CD4-positive, CD25-positive, alpha-beta regulatory T cell (primary cell): ENCODE measurements at regions not wholly inside any gene's neighbourhood (a gene's known extent, or its start where the extent isn't known, plus 50 kb on each side); places are given as distances from the start of the nearest gene placed in this dataset.
"Not testable (repeated sequence)": the region's sequence is repeated elsewhere in the genome, so short reads cannot be mapped to it uniquely, and the experiment has no call there.

Experiments
- ATAC-seq, 2 donors: fragments of 150-1000 bp; cut with Tn5 transposase; one replicate each; pipeline ENCODE4 v1.10.0; 2021; ENCODE audit warnings: low read depth in 2 of 2, moderate number of reproducible peaks in 2 of 2, moderate library complexity in 1 of 2
- DNase-seq, 3 donors: peaks; one replicate each; pipeline versions ENCODE4 v3.0.0 to v3.0.0-alpha.2; 2012 to 2022; ENCODE audit warnings: mixed read lengths in 1 of 3
- H3K27ac ChIP-seq: one replicate; pipeline ENCODE4 v1.7.0; 2013; ENCODE audit warnings: mild to moderate bottlenecking, low read length; ENCODE audit not compliant: insufficient read depth, poor library complexity, severe bottlenecking
- H3K27me3 ChIP-seq: one replicate; pipeline ENCODE4 v1.7.0; 2013; ENCODE audit warnings: low read length; ENCODE audit not compliant: control insufficient read depth, insufficient read depth
- H3K36me3 ChIP-seq: one replicate; pipeline ENCODE4 v1.7.0; 2013; ENCODE audit warnings: mild to moderate bottlenecking, low read length, moderate library complexity; ENCODE audit not compliant: control insufficient read depth, insufficient read depth
- H3K4me1 ChIP-seq: 2 replicates; pipeline ENCODE4 v1.7.0; 2013; ENCODE audit warnings: mild to moderate bottlenecking, low read length; ENCODE audit not compliant: insufficient read depth, control insufficient read depth, poor library complexity, severe bottlenecking
- H3K4me3 ChIP-seq: one replicate; pipeline ENCODE4 v1.7.0; 2013; ENCODE audit warnings: low read depth, mild to moderate bottlenecking, low read length, moderate library complexity
- H3K9me3 ChIP-seq, 2 experiments: 1 replicate in 1 of 2; 2 replicates in 1 of 2; pipeline ENCODE4 v1.7.0; 2013; ENCODE audit warnings: low read length in 2 of 2, mild to moderate bottlenecking in 1 of 2, moderate library complexity in 1 of 2; ENCODE audit not compliant: control insufficient read depth in 2 of 2
- H3K27ac Mint-ChIP-seq, 3 donors: one replicate each; pipeline ENCODE4 v1.8.0; 2020 to 2022; ENCODE audit warnings: mild to moderate bottlenecking in 3 of 3, mixed read lengths in 3 of 3, moderate library complexity in 2 of 3
- H3K27me3 Mint-ChIP-seq: one replicate; pipeline ENCODE4 v1.8.0; 2022; ENCODE audit warnings: mild to moderate bottlenecking, mixed read lengths
- H3K36me3 Mint-ChIP-seq: one replicate; pipeline ENCODE4 v1.8.0; 2020; ENCODE audit warnings: mixed read lengths
- H3K4me1 Mint-ChIP-seq, 4 donors: one replicate each; pipeline ENCODE4 v1.8.0; 2020 to 2022; ENCODE audit warnings: mixed read lengths in 4 of 4, mild to moderate bottlenecking in 1 of 4
- H3K4me3 Mint-ChIP-seq, 4 donors: one replicate each; pipeline ENCODE4 v1.8.0; 2020 to 2022; ENCODE audit warnings: mild to moderate bottlenecking in 4 of 4, mixed read lengths in 4 of 4, moderate library complexity in 3 of 4
- H3K9me3 Mint-ChIP-seq, 7 donors: one replicate each; pipeline ENCODE4 v1.8.0; 2020 to 2022; ENCODE audit warnings: mixed read lengths in 7 of 7, mild to moderate bottlenecking in 3 of 7, moderate library complexity in 2 of 7

- H3K4me1 ChIP-seq = no peaks in the 10 kb centered on the region
- no peak for DNase-seq
- Mint-ChIP-seq H3K9me3 (peaks cover 0 to 25% (median 4%) of the 10 kb centered on the region in 7 donors), H3K4me3 (no peak overlapping the region), H3K27me3 (no peaks in the 10 kb centered on the region), H3K36me3 (no peaks in the 10 kb centered on the region), H3K27ac (no peak overlapping the region), H3K4me1 (no peaks in the 10 kb centered on the region)
- no peak for ATAC-seq
- H3K9me3 ChIP-seq = peaks cover 0 to 2% of the 10 kb centered on the region in 2 experiments
- no peak overlapping the region for H3K27ac ChIP-seq
- H3K36me3 ChIP-seq = no peaks in the 10 kb centered on the region
- no peak overlapping the region for H3K4me3 ChIP-seq
- no peaks in the 10 kb centered on the region for H3K27me3 ChIP-seq
These were observed 1351.8 kb upstream of the PCDH20 start for GRCh38 chr13:62767473-62767872.

GRCh38 chr13:62760724-62761123 is 1345.1 kb upstream of the PCDH20 start:
- Histone ChIP-seq H3K4me1 (no peaks in the 10 kb centered on the region), H3K36me3 (no peaks in the 10 kb centered on the region), H3K27me3 (no peaks in the 10 kb centered on the region), H3K9me3 (peaks cover 2 to 6% of the 10 kb centered on the region in 2 experiments), H3K4me3 (no peak overlapping the region), H3K27ac (no peak overlapping the region)
- no peak overlapping the region for H3K27ac Mint-ChIP-seq
- no peak for DNase-seq
- no peaks in the 10 kb centered on the region for H3K27me3 Mint-ChIP-seq
- no peak for ATAC-seq
- H3K36me3 Mint-ChIP-seq = no peaks in the 10 kb centered on the region
- H3K9me3 Mint-ChIP-seq = peaks cover 0 to 42% (median 10%) of the 10 kb centered on the region in 7 donors
- no peak overlapping the region for H3K4me3 Mint-ChIP-seq
- H3K4me1 Mint-ChIP-seq = no peaks in the 10 kb centered on the region

DNA sequence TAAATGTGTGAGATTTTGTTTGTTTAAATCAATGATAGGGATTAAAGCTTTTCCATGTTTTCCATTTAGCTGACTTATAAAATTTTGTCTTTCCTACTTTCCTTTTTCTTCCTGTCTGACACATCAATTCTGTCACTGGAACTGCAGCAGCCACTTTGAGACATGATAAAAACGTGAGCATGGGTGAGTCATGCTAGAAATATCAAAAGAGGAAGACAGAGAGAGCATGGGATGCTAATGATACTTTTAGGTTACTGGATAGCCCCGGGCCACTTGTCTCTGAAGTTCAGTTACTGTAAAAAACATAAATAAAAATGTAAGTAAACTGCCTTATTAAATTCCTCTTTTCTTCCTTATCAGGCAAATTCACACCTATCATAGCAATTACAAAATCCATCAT is 1332.0 kb upstream of the PCDH20 start:
- Histone ChIP-seq H3K4me1 (no peaks in the 10 kb centered on the region), H3K27ac (no peak overlapping the region), H3K27me3 (no peaks in the 10 kb centered on the region), H3K9me3 (no peaks in the 10 kb centered on the region), H3K4me3 (no peak overlapping the region), H3K36me3 (no peaks in the 10 kb centered on the region)
- ATAC-seq (no peak), DNase-seq (no peak)
- H3K36me3 Mint-ChIP-seq = no peaks in the 10 kb centered on the region
- H3K27me3 Mint-ChIP-seq = no peaks in the 10 kb centered on the region
- no peaks in the 10 kb centered on the region for H3K4me1 Mint-ChIP-seq
- no peak overlapping the region for H3K4me3 Mint-ChIP-seq
- no peak overlapping the region for H3K27ac Mint-ChIP-seq
- peaks cover 2 to 17% (median 8%) of the 10 kb centered on the region in 7 donors for H3K9me3 Mint-ChIP-seq

DNA sequence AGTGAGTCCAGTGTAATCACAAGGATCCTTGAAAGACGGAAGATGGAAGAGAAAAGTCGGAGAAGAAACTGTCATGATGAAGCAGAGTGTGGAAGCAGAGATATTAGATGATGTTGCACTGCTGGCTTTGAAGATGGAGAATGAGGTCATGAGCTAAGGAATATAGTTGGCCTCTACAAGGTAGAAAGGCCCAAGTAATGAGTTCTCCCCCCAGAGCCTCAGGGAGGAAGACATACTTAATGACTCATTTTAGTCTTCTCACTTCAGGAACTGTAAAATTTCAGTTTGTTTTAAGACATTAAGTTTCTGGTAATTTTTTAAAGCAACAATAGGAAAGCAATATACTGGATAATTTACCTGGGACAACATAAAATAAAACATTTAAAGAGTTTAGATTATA is 1331.5 kb upstream of the PCDH20 start:
- H3K9me3 Mint-ChIP-seq = peaks cover 2 to 15% (median 8%) of the 10 kb centered on the region in 7 donors
- H3K4me1 Mint-ChIP-seq = no peaks in the 10 kb centered on the region
- DNase-seq (no peak), ATAC-seq (no peak)
- H3K4me3 Mint-ChIP-seq = no peak overlapping the region
- H3K27me3 ChIP-seq = no peaks in the 10 kb centered on the region
- no peak overlapping the region for H3K27ac ChIP-seq
- H3K27me3 Mint-ChIP-seq = no peaks in the 10 kb centered on the region
- no peaks in the 10 kb centered on the region for H3K36me3 Mint-ChIP-seq
- H3K4me3 ChIP-seq = no peak overlapping the region
- no peaks in the 10 kb centered on the region for H3K4me1 ChIP-seq
- H3K27ac Mint-ChIP-seq = no peak overlapping the region
- no peaks in the 10 kb centered on the region for H3K36me3 ChIP-seq
- no peaks in the 10 kb centered on the region for H3K9me3 ChIP-seq

DNA sequence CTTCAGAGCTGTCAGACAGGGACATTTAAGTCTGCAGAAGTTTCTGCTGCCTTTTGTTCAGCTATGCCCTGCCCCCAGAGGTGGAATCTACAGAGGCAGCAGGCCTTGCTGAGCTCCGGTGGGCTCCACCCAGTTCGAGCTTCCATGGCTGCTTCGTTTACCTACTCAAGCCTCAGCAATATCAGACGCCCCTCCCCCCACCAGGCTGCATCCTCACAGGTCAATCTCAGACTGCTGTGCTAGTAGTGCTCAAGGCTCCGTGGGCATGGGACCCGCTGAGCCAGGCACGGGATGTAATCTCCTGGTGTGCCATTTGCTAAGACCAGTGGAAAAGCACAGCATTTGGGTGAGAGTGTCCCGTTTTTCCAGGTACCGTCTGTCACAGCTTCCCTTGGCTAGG is 1314.1 kb upstream of the PCDH20 start:
- not testable (repeated sequence) for H3K36me3 ChIP-seq, H3K4me3 Mint-ChIP-seq, H3K27me3 ChIP-seq, H3K36me3 Mint-ChIP-seq, H3K27me3 Mint-ChIP-seq, DNase-seq, H3K27ac ChIP-seq, H3K27ac Mint-ChIP-seq, H3K4me1 Mint-ChIP-seq, H3K4me3 ChIP-seq, H3K4me1 ChIP-seq, ATAC-seq
- peaks cover 2 to 12% of the 10 kb centered on the region in 2 experiments for H3K9me3 ChIP-seq
- peaks cover 0 to 28% (median 6%) of the 10 kb centered on the region in 7 donors for H3K9me3 Mint-ChIP-seq

- Mint-ChIP-seq H3K27me3 (no peaks in the 10 kb centered on the region), H3K36me3 (no peaks in the 10 kb centered on the region), H3K4me1 (no peaks in the 10 kb centered on the region), H3K9me3 (peaks cover 0 to 16% (median 5%) of the 10 kb centered on the region in 7 donors), H3K4me3 (no peak overlapping the region), H3K27ac (no peak overlapping the region)
- no peak for DNase-seq
- Histone ChIP-seq H3K4me1 (no peaks in the 10 kb centered on the region), H3K4me3 (no peak overlapping the region), H3K9me3 (peaks cover 0 to 2% of the 10 kb centered on the region in 2 experiments), H3K27ac (no peak overlapping the region), H3K27me3 (no peaks in the 10 kb centered on the region), H3K36me3 (no peaks in the 10 kb centered on the region)
- ATAC-seq = no peak
These were observed 1306.2 kb upstream of the PCDH20 start for GRCh38 chr13:62721893-62722292.

DNA sequence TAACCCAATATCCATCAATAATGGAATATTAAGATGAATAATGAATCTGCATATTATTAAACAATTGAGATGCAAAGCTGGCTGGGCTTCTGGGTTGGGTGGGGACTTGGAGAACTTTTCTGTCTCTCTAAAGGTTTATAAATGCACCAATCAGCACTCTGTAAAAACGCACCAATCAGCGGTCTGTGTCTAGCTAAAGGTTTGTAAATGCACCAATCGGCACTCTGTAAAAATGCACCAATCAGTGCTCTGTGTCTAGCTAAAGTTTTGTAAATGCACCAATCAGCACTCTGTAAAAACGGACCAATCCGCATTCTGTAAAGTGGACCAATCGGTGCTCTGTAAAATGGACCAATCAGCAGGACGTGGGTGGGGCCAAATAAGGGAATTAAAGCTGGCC is 1296.3 kb upstream of the PCDH20 start:
- not testable (repeated sequence) for H3K9me3 ChIP-seq, H3K27ac ChIP-seq, H3K27me3 Mint-ChIP-seq, H3K36me3 Mint-ChIP-seq, H3K4me3 ChIP-seq, H3K4me3 Mint-ChIP-seq, H3K36me3 ChIP-seq, DNase-seq, ATAC-seq, H3K4me1 Mint-ChIP-seq, H3K27me3 ChIP-seq, H3K4me1 ChIP-seq, H3K27ac Mint-ChIP-seq
- H3K9me3 Mint-ChIP-seq = peaks cover 0 to 29% (median 6%) of the 10 kb centered on the region in 7 donors

- Mint-ChIP-seq H3K9me3 (peaks cover 0 to 29% (median 6%) of the 10 kb centered on the region in 7 donors), H3K4me3 (no peak overlapping the region)
These were observed 1295.1 kb upstream of the PCDH20 start for GRCh38 chr13:62710787-62711186.

More at GRCh38 chr13:62710787-62711186, 1295.1 kb upstream of the PCDH20 start:
- Mint-ChIP-seq H3K4me1 (no peaks in the 10 kb centered on the region), H3K27me3 (no peaks in the 10 kb centered on the region), H3K36me3 (no peaks in the 10 kb centered on the region), H3K27ac (no peak overlapping the region)
- DNase-seq (no peak), ATAC-seq (no peak)
- H3K4me1 ChIP-seq = no peaks in the 10 kb centered on the region
- no peaks in the 10 kb centered on the region for H3K27me3 ChIP-seq
- H3K27ac ChIP-seq = no peak overlapping the region
- H3K36me3 ChIP-seq = no peaks in the 10 kb centered on the region
- no peak overlapping the region for H3K4me3 ChIP-seq
- H3K9me3 ChIP-seq = no peaks in the 10 kb centered on the region
